OCI-LY7 (cell line): ENCODE measurements at regions not wholly inside any gene's neighbourhood (a gene's known extent, or its start where the extent isn't known, plus 50 kb on each side); places are given as distances from the start of the nearest gene placed in this dataset.

ENCODE experiments used
- EZH2phosphoT487 ChIP-seq: fragments of 200-600 bp; sonication (generic); IDR thresholded peaks from 2 replicates; pipeline ENCODE4 v1.6.1; 2018; ENCODE audit warnings: low read depth, borderline replicate concordance, mild to moderate bottlenecking, mixed run types, antibody characterized with exemption, low read length, moderate library complexity, mixed read lengths
- TF ChIP-seq, protein P1 (sequence below): fragments of 200-600 bp; sonication (generic); conservative IDR thresholded peaks from 2 replicates; pipeline ENCODE4 v1.5.1; 2014; ENCODE audit warnings: mild to moderate bottlenecking, antibody characterized with exemption, low read length, moderate library complexity, mixed read lengths

DNA sequence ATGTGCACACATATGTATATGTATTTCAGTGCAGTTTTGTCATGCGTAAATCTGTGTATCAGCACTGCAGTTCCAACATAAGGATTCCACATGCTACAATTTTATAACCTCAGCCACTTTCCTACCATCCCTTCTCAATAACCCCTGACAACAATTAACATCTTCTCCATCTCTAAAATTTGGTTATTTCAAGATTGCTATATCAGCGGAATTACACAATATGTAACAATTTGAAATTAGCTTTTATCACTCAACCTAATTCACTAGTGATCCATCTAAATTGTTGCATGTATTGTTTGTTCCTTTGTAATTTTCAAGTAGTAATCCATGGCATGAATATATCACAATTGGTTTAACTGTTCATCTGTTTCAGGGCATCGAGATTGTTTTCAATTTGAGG is 511.3 kb downstream of the HAO1 start:
- TF ChIP-seq, protein P1, sequence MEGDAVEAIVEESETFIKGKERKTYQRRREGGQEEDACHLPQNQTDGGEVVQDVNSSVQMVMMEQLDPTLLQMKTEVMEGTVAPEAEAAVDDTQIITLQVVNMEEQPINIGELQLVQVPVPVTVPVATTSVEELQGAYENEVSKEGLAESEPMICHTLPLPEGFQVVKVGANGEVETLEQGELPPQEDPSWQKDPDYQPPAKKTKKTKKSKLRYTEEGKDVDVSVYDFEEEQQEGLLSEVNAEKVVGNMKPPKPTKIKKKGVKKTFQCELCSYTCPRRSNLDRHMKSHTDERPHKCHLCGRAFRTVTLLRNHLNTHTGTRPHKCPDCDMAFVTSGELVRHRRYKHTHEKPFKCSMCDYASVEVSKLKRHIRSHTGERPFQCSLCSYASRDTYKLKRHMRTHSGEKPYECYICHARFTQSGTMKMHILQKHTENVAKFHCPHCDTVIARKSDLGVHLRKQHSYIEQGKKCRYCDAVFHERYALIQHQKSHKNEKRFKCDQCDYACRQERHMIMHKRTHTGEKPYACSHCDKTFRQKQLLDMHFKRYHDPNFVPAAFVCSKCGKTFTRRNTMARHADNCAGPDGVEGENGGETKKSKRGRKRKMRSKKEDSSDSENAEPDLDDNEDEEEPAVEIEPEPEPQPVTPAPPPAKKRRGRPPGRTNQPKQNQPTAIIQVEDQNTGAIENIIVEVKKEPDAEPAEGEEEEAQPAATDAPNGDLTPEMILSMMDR: no peak
- no peak for TF ChIP-seq EZH2phosphoT487
